Panc1 (cell line): ENCODE measurements at regions not wholly inside any gene's neighbourhood (a gene's known extent, or its start where the extent isn't known, plus 50 kb on each side); places are given as distances from the start of the nearest gene placed in this dataset.

Experiments used
- POLR2AphosphoS5 ChIP-seq: IDR thresholded peaks from 2 replicates; pipeline ENCODE4 v1.6.1; 2012; ENCODE audit warnings: mild to moderate bottlenecking, low read depth, low read length, moderate library complexity
- REST ChIP-seq, 2 experiments: IDR thresholded peaks; 2 replicates each; pipeline ENCODE4 v1.6.1; 2011 to 2012; ENCODE audit warnings: low read depth in 2 of 2, control low read depth in 1 of 2, low read length in 1 of 2, mild to moderate bottlenecking in 1 of 2, moderate library complexity in 1 of 2; ENCODE audit not compliant: insufficient read depth in 1 of 2
- SIN3A ChIP-seq: IDR thresholded peaks from 2 replicates; pipeline ENCODE4 v1.6.1; 2012; ENCODE audit warnings: low read depth, mild to moderate bottlenecking, low read length, moderate library complexity, borderline replicate concordance; ENCODE audit not compliant: insufficient read depth
- TF ChIP-seq, protein P1 (sequence below): fragments of 450-650 bp; IDR thresholded peaks from 2 replicates; pipeline ENCODE4 v1.5.1; 2017; ENCODE audit warnings: mild to moderate bottlenecking

GRCh38 chr2:157930728-157931127 is 54.6 kb upstream of the ACVR1 start:
- TF ChIP-seq, protein P1, sequence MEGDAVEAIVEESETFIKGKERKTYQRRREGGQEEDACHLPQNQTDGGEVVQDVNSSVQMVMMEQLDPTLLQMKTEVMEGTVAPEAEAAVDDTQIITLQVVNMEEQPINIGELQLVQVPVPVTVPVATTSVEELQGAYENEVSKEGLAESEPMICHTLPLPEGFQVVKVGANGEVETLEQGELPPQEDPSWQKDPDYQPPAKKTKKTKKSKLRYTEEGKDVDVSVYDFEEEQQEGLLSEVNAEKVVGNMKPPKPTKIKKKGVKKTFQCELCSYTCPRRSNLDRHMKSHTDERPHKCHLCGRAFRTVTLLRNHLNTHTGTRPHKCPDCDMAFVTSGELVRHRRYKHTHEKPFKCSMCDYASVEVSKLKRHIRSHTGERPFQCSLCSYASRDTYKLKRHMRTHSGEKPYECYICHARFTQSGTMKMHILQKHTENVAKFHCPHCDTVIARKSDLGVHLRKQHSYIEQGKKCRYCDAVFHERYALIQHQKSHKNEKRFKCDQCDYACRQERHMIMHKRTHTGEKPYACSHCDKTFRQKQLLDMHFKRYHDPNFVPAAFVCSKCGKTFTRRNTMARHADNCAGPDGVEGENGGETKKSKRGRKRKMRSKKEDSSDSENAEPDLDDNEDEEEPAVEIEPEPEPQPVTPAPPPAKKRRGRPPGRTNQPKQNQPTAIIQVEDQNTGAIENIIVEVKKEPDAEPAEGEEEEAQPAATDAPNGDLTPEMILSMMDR: no peak
- TF ChIP-seq POLR2AphosphoS5 (no peak), SIN3A (no peak), REST (IDR thresholded peaks at IDR 0.05; ENCODE audit: insufficient read depth in 1 of 2, low read depth in 2 of 2, low read length in 1 of 2) (no peak)
